ENCODE measurements at regions not wholly inside any gene's neighbourhood (a gene's known extent, or its start where the extent isn't known, plus 50 kb on each side); places are given as distances from the start of the nearest gene placed in this dataset.

GRCh38 chr1:9471679-9472078 lies 67.6 kb upstream of the SLC25A33 start:
- TF ChIP-seq CTCF (optimal IDR thresholded peaks at IDR 0.05 in 1 of 3, IDR thresholded peaks at IDR 0.05 in 1 of 3, conservative IDR thresholded peaks at IDR 0.05 in 1 of 3; ENCODE audit: extremely low read depth in 1 of 3, insufficient read depth in 2 of 3, low read length in 3 of 3) (no peak), EZH2 (IDR thresholded peaks at IDR 0.05; ENCODE audit: low read length) (no peak)

Data from keratinocyte (primary cell).